ENCODE measurements at regions not wholly inside any gene's neighbourhood (a gene's known extent, or its start where the extent isn't known, plus 50 kb on each side); places are given as distances from the start of the nearest gene placed in this dataset.

DNA sequence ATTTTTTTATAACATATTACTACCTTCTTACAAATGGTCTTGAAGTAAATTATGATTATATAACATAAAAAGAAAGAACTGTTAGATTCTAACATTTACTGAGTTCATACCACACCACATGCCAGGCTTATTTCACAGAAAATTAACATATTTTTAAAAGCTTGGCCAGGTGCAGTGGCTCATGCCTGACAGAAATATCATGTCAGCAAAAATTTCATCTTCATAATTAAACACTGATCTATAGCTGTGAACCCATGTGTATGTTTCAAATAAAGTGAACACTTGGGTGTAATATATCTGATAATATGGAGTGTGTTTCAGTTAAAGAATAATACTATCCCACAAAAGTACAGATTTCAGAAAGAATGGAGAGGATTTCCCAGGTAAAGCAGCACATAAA lies 296.5 kb downstream of the SI start:
- no peak for DNase-seq (ENCODE audit: insufficient read length, low spot score)
- TF ChIP-seq, protein P1, sequence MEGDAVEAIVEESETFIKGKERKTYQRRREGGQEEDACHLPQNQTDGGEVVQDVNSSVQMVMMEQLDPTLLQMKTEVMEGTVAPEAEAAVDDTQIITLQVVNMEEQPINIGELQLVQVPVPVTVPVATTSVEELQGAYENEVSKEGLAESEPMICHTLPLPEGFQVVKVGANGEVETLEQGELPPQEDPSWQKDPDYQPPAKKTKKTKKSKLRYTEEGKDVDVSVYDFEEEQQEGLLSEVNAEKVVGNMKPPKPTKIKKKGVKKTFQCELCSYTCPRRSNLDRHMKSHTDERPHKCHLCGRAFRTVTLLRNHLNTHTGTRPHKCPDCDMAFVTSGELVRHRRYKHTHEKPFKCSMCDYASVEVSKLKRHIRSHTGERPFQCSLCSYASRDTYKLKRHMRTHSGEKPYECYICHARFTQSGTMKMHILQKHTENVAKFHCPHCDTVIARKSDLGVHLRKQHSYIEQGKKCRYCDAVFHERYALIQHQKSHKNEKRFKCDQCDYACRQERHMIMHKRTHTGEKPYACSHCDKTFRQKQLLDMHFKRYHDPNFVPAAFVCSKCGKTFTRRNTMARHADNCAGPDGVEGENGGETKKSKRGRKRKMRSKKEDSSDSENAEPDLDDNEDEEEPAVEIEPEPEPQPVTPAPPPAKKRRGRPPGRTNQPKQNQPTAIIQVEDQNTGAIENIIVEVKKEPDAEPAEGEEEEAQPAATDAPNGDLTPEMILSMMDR (IDR thresholded peaks at IDR 0.05; ENCODE audit: insufficient read depth, missing control alignments), result no peak
- FAIRE-seq, result no peak

DNA sequence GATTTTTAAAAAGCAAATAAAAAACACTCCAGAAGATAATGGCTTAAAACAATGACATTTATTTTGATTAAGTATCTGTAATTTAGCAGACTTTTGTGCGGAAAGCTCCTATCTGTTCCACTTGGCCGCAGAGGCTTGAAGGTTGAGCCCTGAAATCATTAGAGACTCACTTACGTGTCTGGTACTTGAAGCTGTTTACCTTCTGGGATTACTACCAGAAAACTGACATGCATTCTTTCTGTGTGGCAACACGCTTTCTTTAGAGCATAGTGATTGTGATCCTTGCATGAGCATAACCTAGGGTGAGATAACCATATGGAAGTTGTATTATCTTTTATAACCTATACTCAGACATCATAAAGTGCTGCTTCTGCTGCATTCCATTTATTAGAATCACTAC lies 298.5 kb downstream of the SI start:
- FAIRE-seq, result no peak
- no peak for DNase-seq (ENCODE audit: insufficient read length, low spot score)
- TF ChIP-seq, protein P1 (IDR thresholded peaks at IDR 0.05; ENCODE audit: insufficient read depth, missing control alignments), result no peak

DNA sequence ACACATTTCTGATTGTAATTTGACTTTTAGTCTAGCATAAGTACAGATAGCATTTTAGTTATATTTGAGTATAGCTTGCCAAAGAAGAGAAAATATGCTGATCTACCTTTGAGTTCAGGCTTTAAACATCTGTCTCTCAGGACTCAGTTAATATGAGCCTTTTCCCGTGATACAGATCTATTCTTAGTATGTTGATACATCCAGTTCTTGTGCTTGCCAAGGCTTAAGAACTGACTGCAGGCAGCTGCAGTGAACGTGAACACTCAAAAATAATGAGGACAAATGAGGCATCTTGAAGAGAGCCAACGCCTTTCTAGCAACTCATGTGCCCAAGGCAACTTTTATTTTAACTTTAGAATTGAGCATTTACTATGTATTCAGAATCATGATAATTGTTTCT lies 325.5 kb downstream of the SI start:
- FAIRE-seq, result no peak

DNA sequence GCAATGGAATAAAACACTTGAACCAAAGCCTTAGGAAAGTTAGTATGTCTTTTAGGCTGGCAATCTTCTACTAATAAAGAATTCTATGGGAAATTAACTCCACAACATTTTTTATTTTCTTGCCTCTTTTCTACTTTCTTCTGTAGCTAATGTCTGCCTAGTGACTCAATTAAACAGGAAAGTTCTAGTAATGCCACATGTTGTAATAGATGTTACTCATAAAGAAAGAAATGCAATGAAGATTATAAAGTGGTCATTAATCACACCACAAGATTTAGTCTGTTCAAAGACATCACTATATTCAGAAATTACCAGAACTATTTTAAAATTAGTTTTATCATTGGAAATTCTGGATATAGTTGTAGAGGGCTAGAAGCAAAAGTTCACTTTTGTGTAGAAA lies 329.7 kb downstream of the SI start:
- DNase-seq (ENCODE audit: insufficient read length, low spot score) (no peak), FAIRE-seq (no peak)
- TF ChIP-seq, protein P1 (IDR thresholded peaks at IDR 0.05; ENCODE audit: insufficient read depth, missing control alignments), result no peak

More for the DNA sequence above, 325.5 kb downstream of the SI start:
- no peak for DNase-seq (ENCODE audit: insufficient read length, low spot score)
- TF ChIP-seq, protein P1 (IDR thresholded peaks at IDR 0.05; ENCODE audit: insufficient read depth, missing control alignments), result no peak

DNA sequence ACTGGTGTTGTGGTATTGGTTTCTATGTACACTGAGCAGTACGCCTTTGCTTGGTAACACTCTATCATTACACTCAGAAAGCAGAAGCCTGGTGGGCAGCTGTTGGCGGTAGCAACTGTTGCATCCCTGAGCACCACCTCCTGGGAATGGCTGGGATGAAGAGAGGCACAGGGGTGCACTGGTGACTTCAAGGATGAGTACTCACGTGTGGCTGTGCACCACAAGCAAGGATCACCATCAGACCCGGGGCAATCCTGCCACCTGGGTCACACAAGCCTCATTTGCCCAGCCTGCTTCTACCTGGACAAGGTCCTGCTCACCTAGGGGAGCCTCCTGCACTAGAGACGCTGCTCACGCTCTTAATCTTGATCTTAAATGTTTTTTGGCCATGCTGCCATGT lies 336.4 kb downstream of the SI start:
- FAIRE-seq (no peak), DNase-seq (ENCODE audit: insufficient read length, low spot score) (no peak)
- TF ChIP-seq, protein P1 (IDR thresholded peaks at IDR 0.05; ENCODE audit: insufficient read depth, missing control alignments), result no peak

DNA sequence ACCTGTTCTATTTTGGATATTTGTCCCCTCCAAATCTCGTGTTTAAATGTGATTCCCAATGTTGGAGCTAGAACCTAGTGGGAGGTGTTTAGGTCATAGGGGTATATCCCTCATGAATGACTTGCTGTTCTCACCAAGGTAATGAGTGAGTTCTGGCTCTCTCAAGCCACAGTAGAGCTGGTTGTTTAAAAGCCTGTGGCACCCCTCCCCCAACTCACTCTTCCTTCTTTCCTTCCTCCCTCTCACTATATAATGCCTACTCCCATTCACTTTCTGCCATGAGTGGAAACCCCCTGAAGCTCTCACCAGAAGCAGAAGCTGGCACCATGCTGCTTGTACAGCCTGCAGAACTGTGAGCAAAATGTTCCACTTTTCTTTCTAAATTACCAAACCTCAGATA lies 341.1 kb downstream of the SI start:
- TF ChIP-seq, protein P1 (IDR thresholded peaks at IDR 0.05; ENCODE audit: insufficient read depth, missing control alignments), result no peak
- no peak for FAIRE-seq
- no peak for DNase-seq (ENCODE audit: insufficient read length, low spot score)

DNA sequence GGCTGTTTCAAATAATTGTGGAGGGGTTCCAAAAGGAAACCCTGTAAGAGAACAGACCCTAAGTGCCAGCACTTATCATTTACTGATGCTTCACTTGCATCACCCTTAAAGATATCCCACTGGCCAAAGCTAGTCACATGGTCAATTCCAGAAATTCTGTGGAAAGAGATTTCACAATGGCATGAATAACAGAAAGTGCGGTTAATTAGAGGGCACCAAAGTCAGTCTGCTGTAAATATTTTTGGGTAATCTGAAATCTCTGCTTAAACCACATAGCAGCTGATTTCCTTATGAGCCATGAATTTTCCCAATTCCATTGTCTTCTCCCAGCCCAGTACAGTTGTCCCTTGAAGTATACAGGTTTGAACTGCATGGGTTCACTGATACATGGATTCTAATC lies 346.1 kb downstream of the SI start:
- FAIRE-seq (no peak), DNase-seq (ENCODE audit: insufficient read length, low spot score) (no peak)
- TF ChIP-seq, protein P1 (IDR thresholded peaks at IDR 0.05; ENCODE audit: insufficient read depth, missing control alignments), result no peak
